ENCODE measurements at regions not wholly inside any gene's neighbourhood (a gene's known extent, or its start where the extent isn't known, plus 50 kb on each side); places are given as distances from the start of the nearest gene placed in this dataset.

GRCh38 chr7:53771701-53772100 is 736.3 kb downstream of the POM121L12 start:
- Histone ChIP-seq H3K4me1 (no peaks in the 10 kb centered on the region), H3K27ac (no peak overlapping the region), H3K27me3 (no peaks in the 10 kb centered on the region), H3K36me3 (replicated peaks in 1 of 2; ENCODE audit: insufficient read depth in 1 of 2, low read depth in 2 of 2) (no peaks in the 10 kb centered on the region), H3K4me3 (no peak overlapping the region), H3K9me3 (no peaks in the 10 kb centered on the region)
- 9 to 32% methylated on average over 2 of the region's 2 CpGs for WGBS, 2 donors
- no peak for ATAC-seq
- TF ChIP-seq POLR2A (IDR thresholded peaks at IDR 0.05): no peak
- TF ChIP-seq CTCF (IDR thresholded peaks at IDR 0.05): no peak
- DNase-seq: no peak
- intact Hi-C loops (cut with DNase I): no loop called here

- ATAC-seq (no peak), DNase-seq (no peak)
- intact Hi-C loops (cut with DNase I): no loop called here
- Histone ChIP-seq H3K36me3 (replicated peaks in 1 of 2; ENCODE audit: insufficient read depth in 1 of 2, low read depth in 2 of 2) (no peaks in the 10 kb centered on the region), H3K27me3 (no peaks in the 10 kb centered on the region), H3K4me3 (no peak overlapping the region), H3K4me1 (no peaks in the 10 kb centered on the region), H3K9me3 (no peaks in the 10 kb centered on the region), H3K27ac (no peak overlapping the region)
- TF ChIP-seq POLR2A (IDR thresholded peaks at IDR 0.05) (no peak), CTCF (IDR thresholded peaks at IDR 0.05) (no peak)
- WGBS, 2 donors: 9 to 20% methylated on average over 1 of the region's 1 CpG
Measured at GRCh38 chr7:53776323-53776722, 740.9 kb downstream of the POM121L12 start.

GRCh38 chr7:53789741-53790140 is 752.4 kb upstream of the VSTM2A start:
- intact Hi-C loops (cut with DNase I): no loop called here
- Histone ChIP-seq H3K4me3 (no peak overlapping the region), H3K4me1 (no peaks in the 10 kb centered on the region), H3K27me3 (no peaks in the 10 kb centered on the region), H3K36me3 (replicated peaks in 1 of 2; ENCODE audit: insufficient read depth in 1 of 2, low read depth in 2 of 2) (no peaks in the 10 kb centered on the region), H3K9me3 (no peaks in the 10 kb centered on the region), H3K27ac (no peak overlapping the region)
- TF ChIP-seq CTCF (IDR thresholded peaks at IDR 0.05) (no peak), POLR2A (IDR thresholded peaks at IDR 0.05) (no peak)
- ATAC-seq: no peak
- no peak for DNase-seq
- 78% methylated on average over 2 of the region's 2 CpGs for WGBS, 2 donors

- ATAC-seq (no peak), DNase-seq (no peak)
- H3K27me3 ChIP-seq: no peaks in the 10 kb centered on the region
- no peak overlapping the region for H3K4me3 ChIP-seq
- H3K9me3 ChIP-seq: no peaks in the 10 kb centered on the region
- H3K27ac ChIP-seq: no peak overlapping the region
- no peaks in the 10 kb centered on the region for H3K4me1 ChIP-seq
- H3K36me3 ChIP-seq (replicated peaks in 1 of 2; ENCODE audit: insufficient read depth in 1 of 2, low read depth in 2 of 2): no peaks in the 10 kb centered on the region
- WGBS, 2 donors: 36 to 70% methylated on average over 1 of the region's 1 CpG
- TF ChIP-seq CTCF (IDR thresholded peaks at IDR 0.05): no peak
- no peak for TF ChIP-seq POLR2A (IDR thresholded peaks at IDR 0.05)
- intact Hi-C loops (cut with DNase I): no loop called here
Measured at GRCh38 chr7:53794816-53795215, 747.4 kb upstream of the VSTM2A start.

GRCh38 chr7:53800746-53801145 is 741.4 kb upstream of the VSTM2A start:
- Histone ChIP-seq H3K4me1 (no peaks in the 10 kb centered on the region), H3K36me3 (replicated peaks in 1 of 2; ENCODE audit: insufficient read depth in 1 of 2, low read depth in 2 of 2) (no peaks in the 10 kb centered on the region), H3K27ac (no peak overlapping the region), H3K9me3 (no peaks in the 10 kb centered on the region), H3K4me3 (no peak overlapping the region), H3K27me3 (no peaks in the 10 kb centered on the region)
- ATAC-seq: no peak
- WGBS, 2 donors: 50 to 58% methylated on average over 4 of the region's 4 CpGs
- no peak for TF ChIP-seq CTCF (IDR thresholded peaks at IDR 0.05)
- no peak for TF ChIP-seq POLR2A (IDR thresholded peaks at IDR 0.05)
- no peak for DNase-seq
- intact Hi-C loops (cut with DNase I): no loop called here

All from body of pancreas (tissue), 4 donors.